Heart right ventricle (tissue), 16 donors: ENCODE measurements at regions not wholly inside any gene's neighbourhood (a gene's known extent, or its start where the extent isn't known, plus 50 kb on each side); places are given as distances from the start of the nearest gene placed in this dataset.

Source experiments
- ATAC-seq, 8 donors: fragments of 200-7000 bp; cut with Tn5 transposase; one replicate each; pipeline ENCODE4 v1.9.1; 2020; ENCODE audit warnings: mild to moderate bottlenecking in 8 of 8, moderate library complexity in 8 of 8, moderate number of reproducible peaks in 1 of 8
- DNase-seq, 2 donors: peaks; one replicate each; pipeline ENCODE4 v3.0.0-alpha.2; 2020
- H3K27ac ChIP-seq, 10 donors: fragments of 200-600 bp; sonication (generic) in 2 of 10; one replicate each; pipeline versions ENCODE4 v1.5.0 to v1.8.0; 2020 to 2022; ENCODE audit warnings: mild to moderate bottlenecking in 3 of 10
- H3K27me3 ChIP-seq, 7 donors: fragments of 200-600 bp; one replicate each; pipeline ENCODE4 v1.8.0; 2021 to 2022; ENCODE audit warnings: mild to moderate bottlenecking in 2 of 7
- H3K36me3 ChIP-seq, 9 donors: fragments of 200-600 bp; sonication (generic) in 1 of 9; one replicate each; pipeline versions ENCODE4 v1.5.0 to v1.8.0; 2020 to 2022; ENCODE audit warnings: mild to moderate bottlenecking in 2 of 9
- H3K4me1 ChIP-seq, 9 donors: fragments of 200-600 bp; sonication (generic) in 1 of 9; one replicate each; pipeline versions ENCODE4 v1.5.0 to v1.8.0; 2020 to 2022; ENCODE audit warnings: mild to moderate bottlenecking in 4 of 9
- H3K4me3 ChIP-seq, 10 donors: fragments of 200-600 bp; sonication (generic) in 2 of 10; one replicate each; pipeline versions ENCODE4 v1.5.0 to v1.8.0; 2020 to 2022; ENCODE audit warnings: mild to moderate bottlenecking in 7 of 10, moderate library complexity in 2 of 10
- H3K9me3 ChIP-seq, 11 donors: fragments of 200-600 bp in 10 of 11; sonication (generic) in 2 of 11; one replicate each; pipeline versions ENCODE4 v1.5.0 to v1.8.0; 2013 to 2022; ENCODE audit warnings: mild to moderate bottlenecking in 2 of 11, control low read depth in 1 of 11, moderate library complexity in 1 of 11
- WGBS, 2 donors: extraction: QIAGEN DNeasy Blood & Tissue Kit; methylation state at CpG; one replicate each; pipeline ENCODE4 v1.1.7; 2013; ENCODE audit warnings: inconsistent platforms in 1 of 2; 5-methylcytosine and 5-hydroxymethylcytosine counted together
- intact Hi-C, 10 donors: fragments of 100-400 bp; cut with DNase I; formaldehyde crosslinking; loops; one replicate each; pipeline versions ENCODE4 v1.11.1 to v1.14.2; 2022
- TF ChIP-seq, protein P1 (sequence below), 9 donors: fragments of 200-600 bp; sonication (generic) in 2 of 9; IDR thresholded peaks; one replicate each; pipeline versions ENCODE4 v1.5.0 to v1.8.0; 2021 to 2022; ENCODE audit warnings: antibody characterized with exemption in 9 of 9, mild to moderate bottlenecking in 5 of 9, moderate library complexity in 1 of 9
- donor health status: Arrhythmogenic right ventricular cardiomyopathy.
- donor health status: ischemic (EF 13 %, LVEDD 7.1; RV severe dilation, severe dysfunction).
- donor health status: healthy with polysubstance abuse.
- donor health status: DM: no; HTN: yes; CAD: no.
- donor health status: DM: no; HTN: no; CAD: no.
- donor health status: ischemic (EF 25% LVEDD 6.9; RV normal size, moderate dysfunction).
- donor health status: ischemic (EF 25% LVEDD 5.7; RV mildly dilated, moderate dysfunction).
- donor health status: healthy.
- donor health status: DM: yes; HTN: yes; CAD: no.
- donor health status: Ischemic cardiomyopathy.
- donor health status: ischemic (EF 35%, LVEDD 5.7; RV mildly dilated, moderate dysfunction).
- donor health status: nonischemic (EF 11% LVEDD 7.7; RV severe dilation, severe dysfunction).
- donor health status: DM: yes; HTN: yes; CAD: no.
- donor health status: PGD.
- donor health status: ischemic (EF 29% LVEDD 5.4; RV normal size, mild dysfunction).
- donor health status: nonischemic (EF 23%, LVEDD 6.1; RV moderate dilation, normal function).

DNA sequence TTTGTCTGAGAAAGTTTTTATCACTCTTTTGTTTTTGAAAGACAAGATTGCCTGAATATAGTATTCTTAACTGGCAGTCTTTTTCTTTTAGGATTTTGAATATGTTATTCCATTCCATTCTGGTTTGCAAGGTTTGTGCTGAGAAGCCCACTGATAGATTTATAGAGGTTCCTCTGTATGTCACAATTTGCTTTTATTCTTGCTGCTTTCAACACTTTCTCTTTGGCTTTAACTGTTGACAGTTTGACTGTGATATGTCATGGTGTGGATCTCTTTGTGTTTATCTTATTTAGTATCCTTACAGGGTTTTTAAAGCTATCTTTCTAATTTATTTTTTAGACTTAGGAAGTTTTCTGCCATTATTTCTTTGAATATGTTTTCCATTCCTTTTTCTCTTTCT lies 331.2 kb upstream of the ATP11B start:
- ATAC-seq = no peak

DNA sequence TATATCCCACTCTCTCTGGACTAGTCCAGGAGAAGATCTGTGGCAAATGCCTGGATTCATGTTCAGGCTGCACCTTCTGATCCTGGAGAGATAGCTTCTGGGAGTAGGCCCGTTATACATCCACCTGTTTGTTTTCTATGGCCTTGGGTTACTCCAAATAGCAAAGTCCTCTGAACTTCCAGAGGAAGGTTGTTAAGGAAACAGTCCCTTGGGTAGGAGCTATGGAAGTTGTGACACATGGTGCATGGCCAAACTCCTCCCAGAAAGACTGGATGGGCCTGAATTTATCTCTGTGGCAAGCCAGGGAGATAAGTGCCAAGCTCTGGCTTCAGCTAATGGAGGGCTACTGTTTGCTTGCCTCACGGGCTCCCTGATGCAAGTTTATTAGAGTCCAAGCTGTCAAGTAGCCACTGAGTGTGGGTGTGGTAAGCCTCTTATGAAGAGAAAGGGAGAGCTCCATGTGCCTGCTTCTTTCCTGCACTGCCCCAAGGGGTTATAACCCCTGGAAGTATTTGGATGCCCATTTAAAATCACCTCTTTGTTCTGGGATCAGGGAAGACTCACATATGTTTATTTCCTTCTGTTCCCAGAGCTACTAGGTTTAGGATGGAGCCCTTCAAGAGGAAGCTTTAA lies 328.7 kb upstream of the ATP11B start:
- Histone ChIP-seq H3K4me1 (no peaks in the 10 kb centered on the region), H3K27ac (no peak overlapping the region), H3K9me3 (peaks cover 0 to 8% (median 0%) of the 10 kb centered on the region in 11 donors), H3K27me3 (no peaks in the 10 kb centered on the region), H3K36me3 (no peaks in the 10 kb centered on the region), H3K4me3 (no peak overlapping the region)
- WGBS, 2 donors = 57 to 61% methylated on average over 2 of the region's 2 CpGs
- intact Hi-C loops = no loop called here
- DNase-seq (no peak), ATAC-seq (no peak)
- TF ChIP-seq, protein P1, sequence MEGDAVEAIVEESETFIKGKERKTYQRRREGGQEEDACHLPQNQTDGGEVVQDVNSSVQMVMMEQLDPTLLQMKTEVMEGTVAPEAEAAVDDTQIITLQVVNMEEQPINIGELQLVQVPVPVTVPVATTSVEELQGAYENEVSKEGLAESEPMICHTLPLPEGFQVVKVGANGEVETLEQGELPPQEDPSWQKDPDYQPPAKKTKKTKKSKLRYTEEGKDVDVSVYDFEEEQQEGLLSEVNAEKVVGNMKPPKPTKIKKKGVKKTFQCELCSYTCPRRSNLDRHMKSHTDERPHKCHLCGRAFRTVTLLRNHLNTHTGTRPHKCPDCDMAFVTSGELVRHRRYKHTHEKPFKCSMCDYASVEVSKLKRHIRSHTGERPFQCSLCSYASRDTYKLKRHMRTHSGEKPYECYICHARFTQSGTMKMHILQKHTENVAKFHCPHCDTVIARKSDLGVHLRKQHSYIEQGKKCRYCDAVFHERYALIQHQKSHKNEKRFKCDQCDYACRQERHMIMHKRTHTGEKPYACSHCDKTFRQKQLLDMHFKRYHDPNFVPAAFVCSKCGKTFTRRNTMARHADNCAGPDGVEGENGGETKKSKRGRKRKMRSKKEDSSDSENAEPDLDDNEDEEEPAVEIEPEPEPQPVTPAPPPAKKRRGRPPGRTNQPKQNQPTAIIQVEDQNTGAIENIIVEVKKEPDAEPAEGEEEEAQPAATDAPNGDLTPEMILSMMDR (IDR thresholded peaks at IDR 0.05) = no peak

More for the DNA sequence above, 331.2 kb upstream of the ATP11B start:
- Histone ChIP-seq H3K4me3 (no peak overlapping the region), H3K27me3 (no peaks in the 10 kb centered on the region), H3K4me1 (no peaks in the 10 kb centered on the region), H3K9me3 (peaks cover 0 to 8% (median 0%) of the 10 kb centered on the region in 11 donors), H3K27ac (no peak overlapping the region), H3K36me3 (no peaks in the 10 kb centered on the region)
- no peak for DNase-seq
- intact Hi-C loops = no loop called here
- TF ChIP-seq, protein P1 (IDR thresholded peaks at IDR 0.05) = no peak

DNA sequence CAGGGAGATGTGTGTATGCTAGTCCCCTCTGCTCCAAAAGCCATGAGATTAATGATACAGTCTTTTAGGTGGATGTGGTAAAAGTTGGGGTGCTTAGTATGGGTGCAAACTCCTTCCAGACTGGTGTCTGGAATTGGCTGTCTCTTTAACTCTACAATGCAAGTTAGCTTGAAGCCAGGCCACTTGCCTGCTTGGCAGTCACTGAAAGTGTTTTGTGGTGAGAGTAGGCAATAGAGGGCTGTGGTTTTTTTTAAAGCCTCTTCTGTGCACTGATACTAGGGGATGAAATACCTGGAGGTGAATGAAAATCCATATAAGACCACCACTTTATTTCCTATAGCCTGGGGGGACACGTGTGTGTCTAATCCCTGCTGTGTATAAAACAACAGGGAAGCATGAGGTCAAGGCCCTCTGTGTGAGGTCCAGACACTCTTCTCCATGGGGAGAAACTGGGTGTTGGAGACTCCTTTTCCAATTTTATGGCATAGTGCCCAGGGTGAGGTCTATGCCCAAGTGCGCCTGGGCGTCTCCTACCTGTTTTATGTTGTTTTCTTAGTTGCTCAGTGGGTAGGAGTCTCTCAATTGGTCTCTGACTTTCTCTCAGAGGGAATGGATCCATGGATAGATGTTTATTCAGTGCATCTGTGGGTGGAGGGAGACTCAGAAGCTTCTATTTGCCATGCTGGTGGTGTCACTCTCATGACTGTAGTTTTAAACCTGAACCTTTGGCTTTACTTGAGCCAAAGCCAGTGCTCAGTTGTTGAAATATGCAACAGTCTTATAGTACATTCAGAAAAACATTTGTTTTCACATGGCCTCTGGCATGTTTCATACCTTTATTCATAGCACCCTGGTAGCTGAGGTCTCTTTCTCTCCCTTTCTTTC lies 327.8 kb upstream of the ATP11B start:
- intact Hi-C loops = no loop called here
- ATAC-seq (no peak), DNase-seq (no peak)
- Histone ChIP-seq H3K36me3 (no peaks in the 10 kb centered on the region), H3K4me1 (no peaks in the 10 kb centered on the region), H3K27ac (no peak overlapping the region), H3K4me3 (no peak overlapping the region), H3K9me3 (peaks cover 0 to 8% (median 0%) of the 10 kb centered on the region in 11 donors), H3K27me3 (no peaks in the 10 kb centered on the region)
- WGBS, 2 donors = 78 to 85% methylated on average over 3 of the region's 3 CpGs
- TF ChIP-seq, protein P1 (IDR thresholded peaks at IDR 0.05) = no peak

DNA sequence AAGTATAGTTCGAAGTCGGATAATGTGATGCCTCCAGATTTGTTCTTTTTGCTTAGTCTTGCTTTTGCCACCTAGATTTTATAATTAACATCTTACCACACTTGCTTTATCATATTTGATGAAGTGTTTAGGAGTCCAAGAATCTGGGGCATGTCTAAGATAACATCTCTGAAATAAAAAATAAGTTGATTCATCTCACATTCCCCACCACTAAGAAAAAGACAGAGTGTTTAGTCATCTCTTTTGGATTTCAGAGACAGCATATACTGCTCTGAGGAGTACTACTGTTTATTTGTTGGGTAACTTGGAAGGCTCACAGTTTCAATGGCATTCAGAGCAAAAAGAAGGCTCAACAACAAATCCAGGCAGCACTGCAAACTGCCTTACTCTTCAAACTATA lies 324.2 kb upstream of the ATP11B start:
- Histone ChIP-seq H3K27me3 (no peaks in the 10 kb centered on the region), H3K36me3 (no peaks in the 10 kb centered on the region), H3K4me3 (no peak overlapping the region), H3K9me3 (peaks cover 0 to 5% (median 0%) of the 10 kb centered on the region in 11 donors), H3K4me1 (no peaks in the 10 kb centered on the region), H3K27ac (no peak overlapping the region)
- 93 to 99% methylated on average over 2 of the region's 2 CpGs for WGBS, 2 donors
- intact Hi-C loops = no loop called here
- TF ChIP-seq, protein P1 (IDR thresholded peaks at IDR 0.05) = no peak
- DNase-seq (no peak), ATAC-seq (no peak)
